Ishikawa (cell line): ENCODE measurements at regions not wholly inside any gene's neighbourhood (a gene's known extent, or its start where the extent isn't known, plus 50 kb on each side); places are given as distances from the start of the nearest gene placed in this dataset.
A peak's percentile ranks its signal among the peaks of the same experiment; 100 is the strongest.

ENCODE experiments used
- EP300 ChIP-seq: IDR thresholded peaks from 2 replicates; pipeline ENCODE4 v1.6.1; 2012; ENCODE audit warnings: borderline replicate concordance
- FOXM1 ChIP-seq: IDR thresholded peaks from 2 replicates; pipeline ENCODE4 v1.6.1; 2012; ENCODE audit warnings: low read depth, borderline replicate concordance
- TCF12 ChIP-seq: IDR thresholded peaks from 2 replicates; pipeline ENCODE4 v1.6.1; 2012; ENCODE audit warnings: low read depth
- YY1 ChIP-seq: IDR thresholded peaks from 2 replicates; pipeline ENCODE4 v1.6.1; 2012; ENCODE audit warnings: low read depth

GRCh38 chr11:33620423-33621171 is 80.0 kb downstream of the C11orf91 start:
- peak; percentile 43; the same call in 1 of the 2 replicates for TF ChIP-seq FOXM1
- TF ChIP-seq EP300, result peak; percentile 74
- TF ChIP-seq YY1, result no peak
- TF ChIP-seq TCF12, result peak; percentile 83
